ENCODE measurements at regions not wholly inside any gene's neighbourhood (a gene's known extent, or its start where the extent isn't known, plus 50 kb on each side); places are given as distances from the start of the nearest gene placed in this dataset.

- H3K4me3 ChIP-seq (ENCODE audit: low read depth, low read length): no peak overlapping the region
- DNase-seq: no peak
- no peaks in the 10 kb centered on the region for H3K9me3 ChIP-seq (ENCODE audit: severe bottlenecking)
- H3K27ac ChIP-seq: no peak overlapping the region
- no peaks in the 10 kb centered on the region for H3K36me3 ChIP-seq
- TF ChIP-seq CTCF (IDR thresholded peaks at IDR 0.05; ENCODE audit: low read depth, low read length): no peak
- peaks cover 43% of the 10 kb centered on the region for H3K27me3 ChIP-seq (ENCODE audit: insufficient read depth, low read depth, severe bottlenecking)
Observed at GRCh38 chr16:35174016-35174415, 1714.6 kb downstream of the TP53TG3F start.

- TF ChIP-seq CTCF (IDR thresholded peaks at IDR 0.05; ENCODE audit: low read depth, low read length): no peak
- Histone ChIP-seq H3K4me3 (ENCODE audit: low read depth, low read length) (no peak overlapping the region), H3K36me3 (no peaks in the 10 kb centered on the region), H3K9me3 (ENCODE audit: severe bottlenecking) (no peaks in the 10 kb centered on the region), H3K27ac (no peak overlapping the region), H3K27me3 (ENCODE audit: insufficient read depth, low read depth, severe bottlenecking) (peaks cover 38% of the 10 kb centered on the region)
- no peak for DNase-seq
Observed at GRCh38 chr16:35176449-35176848, 1717.0 kb downstream of the TP53TG3F start.

GRCh38 chr16:35177851-35178250 lies 1718.4 kb downstream of the TP53TG3F start:
- Histone ChIP-seq H3K27me3 (ENCODE audit: insufficient read depth, low read depth, severe bottlenecking) (peaks cover 30% of the 10 kb centered on the region), H3K4me3 (ENCODE audit: low read depth, low read length) (no peak overlapping the region), H3K36me3 (no peaks in the 10 kb centered on the region), H3K27ac (no peak overlapping the region), H3K9me3 (ENCODE audit: severe bottlenecking) (no peaks in the 10 kb centered on the region)
- TF ChIP-seq CTCF (IDR thresholded peaks at IDR 0.05; ENCODE audit: low read depth, low read length): no peak
- DNase-seq: no peak

GRCh38 chr16:35180970-35181369 lies 1721.6 kb downstream of the TP53TG3F start:
- Histone ChIP-seq H3K9me3 (ENCODE audit: severe bottlenecking) (no peaks in the 10 kb centered on the region), H3K27ac (no peak overlapping the region), H3K36me3 (no peaks in the 10 kb centered on the region), H3K4me3 (ENCODE audit: low read depth, low read length) (no peak overlapping the region), H3K27me3 (ENCODE audit: insufficient read depth, low read depth, severe bottlenecking) (peaks cover 15% of the 10 kb centered on the region)
- no peak for DNase-seq
- TF ChIP-seq CTCF (IDR thresholded peaks at IDR 0.05; ENCODE audit: low read depth, low read length): no peak

- H3K9me3 ChIP-seq (ENCODE audit: severe bottlenecking): no peaks in the 10 kb centered on the region
- H3K27ac ChIP-seq: no peak overlapping the region
- TF ChIP-seq CTCF (IDR thresholded peaks at IDR 0.05; ENCODE audit: low read depth, low read length): no peak
- no peak for DNase-seq
- no peak overlapping the region for H3K4me3 ChIP-seq (ENCODE audit: low read depth, low read length)
- H3K27me3 ChIP-seq (ENCODE audit: insufficient read depth, low read depth, severe bottlenecking): peaks cover 11% of the 10 kb centered on the region
- H3K36me3 ChIP-seq: no peaks in the 10 kb centered on the region
Observed at GRCh38 chr16:35181422-35182030, 1722.1 kb downstream of the TP53TG3F start.

GRCh38 chr16:35182043-35182677 lies 1722.7 kb downstream of the TP53TG3F start:
- no peak for TF ChIP-seq CTCF (IDR thresholded peaks at IDR 0.05; ENCODE audit: low read depth, low read length)
- H3K4me3 ChIP-seq (ENCODE audit: low read depth, low read length): no peak overlapping the region
- H3K9me3 ChIP-seq (ENCODE audit: severe bottlenecking): no peaks in the 10 kb centered on the region
- no peak overlapping the region for H3K27ac ChIP-seq
- peaks cover 6% of the 10 kb centered on the region for H3K27me3 ChIP-seq (ENCODE audit: insufficient read depth, low read depth, severe bottlenecking)
- no peak for DNase-seq
- H3K36me3 ChIP-seq: no peaks in the 10 kb centered on the region

All from WERI-Rb-1 (cell line).